HG02642 (cell line): ENCODE measurements at regions not wholly inside any gene's neighbourhood (a gene's known extent, or its start where the extent isn't known, plus 50 kb on each side); places are given as distances from the start of the nearest gene placed in this dataset.
"Not testable (repeated sequence)": the region's sequence is repeated elsewhere in the genome, so short reads cannot be mapped to it uniquely, and the experiment has no call there.

ENCODE experiments used
- ATAC-seq: cut with Tn5 transposase; IDR thresholded peaks from one replicate; pipeline ENCODE4 v1.9.1; 2021; ENCODE audit warnings: mild to moderate bottlenecking; ENCODE audit not compliant: unreplicated experiment, poor library complexity

DNA sequence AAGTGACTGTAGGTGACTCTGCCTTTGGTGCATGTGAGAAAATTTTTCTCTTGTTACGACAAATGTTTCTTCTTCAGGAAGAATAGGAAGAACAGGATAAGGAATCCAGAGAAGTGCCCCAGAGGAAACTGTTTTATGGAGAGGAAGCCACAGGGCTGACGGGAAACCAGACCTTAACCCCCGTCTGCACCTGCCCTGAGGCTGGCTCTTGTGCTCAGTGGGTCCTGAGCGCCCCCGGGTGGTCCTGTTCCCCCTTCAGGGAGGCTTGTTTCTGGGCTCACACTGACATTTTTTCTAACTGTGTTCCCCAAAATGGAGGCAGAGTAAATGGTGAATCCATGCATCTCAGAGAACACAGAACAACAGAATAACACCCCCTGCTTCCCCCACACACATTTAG lies 691.8 kb downstream of the TMEM121 start:
- no peak for ATAC-seq

DNA sequence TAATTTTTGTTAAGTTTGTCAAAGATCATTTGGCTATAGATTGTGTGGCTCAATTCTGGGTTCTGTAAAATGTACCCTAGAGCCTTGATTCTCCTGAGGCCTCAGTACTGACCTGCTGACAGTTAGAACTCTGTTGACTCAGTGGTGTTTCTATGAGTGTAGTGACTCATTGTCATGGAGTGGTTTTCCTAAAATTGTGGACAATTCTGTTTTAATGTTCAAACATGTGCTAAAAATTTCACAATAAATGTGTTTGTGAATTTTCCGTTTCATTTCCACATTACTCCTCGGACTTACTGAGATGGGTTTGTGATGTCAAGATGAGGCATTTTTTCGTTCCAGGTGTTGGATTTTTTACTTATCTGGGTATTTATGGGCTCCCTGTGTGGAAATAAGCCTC lies 695.9 kb downstream of the TMEM121 start:
- no peak for ATAC-seq

DNA sequence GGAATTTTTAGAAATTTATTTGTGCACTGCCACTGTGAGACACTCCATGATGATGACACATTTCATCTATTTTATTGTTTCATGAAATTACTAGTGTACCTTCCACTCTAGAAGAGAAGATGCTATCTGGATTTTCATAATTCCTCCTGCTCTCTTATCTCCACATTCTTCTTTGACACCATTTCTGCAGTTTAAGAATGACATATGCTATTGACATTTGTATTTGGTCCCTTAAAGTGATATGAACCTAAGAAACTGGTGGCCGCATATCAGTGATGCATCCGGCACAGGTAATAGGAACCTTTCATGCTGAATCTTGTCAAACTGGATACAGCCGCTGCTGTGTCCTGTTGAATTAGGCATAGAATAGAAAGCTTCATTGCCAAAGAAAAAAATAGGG lies 696.3 kb downstream of the TMEM121 start:
- no peak for ATAC-seq

DNA sequence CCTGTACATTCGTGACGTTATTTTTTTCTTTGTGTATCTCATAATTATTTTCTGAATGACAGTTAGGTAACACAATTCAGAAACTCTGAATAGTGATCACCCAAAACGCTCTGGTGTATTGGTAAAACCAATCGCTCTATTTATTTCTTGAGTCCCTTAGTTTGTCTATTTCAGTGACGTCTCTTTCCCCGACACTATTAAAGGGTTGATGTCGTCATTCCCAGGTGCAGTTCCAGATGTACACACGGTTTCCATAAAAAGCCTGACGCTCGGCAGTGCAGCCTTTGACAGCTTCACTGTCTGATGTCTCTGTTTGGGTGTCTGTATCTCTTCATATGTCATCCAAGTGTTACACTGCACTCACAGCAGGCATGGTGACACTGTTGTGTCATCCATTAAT lies 701.4 kb downstream of the TMEM121 start:
- no peak for ATAC-seq

DNA sequence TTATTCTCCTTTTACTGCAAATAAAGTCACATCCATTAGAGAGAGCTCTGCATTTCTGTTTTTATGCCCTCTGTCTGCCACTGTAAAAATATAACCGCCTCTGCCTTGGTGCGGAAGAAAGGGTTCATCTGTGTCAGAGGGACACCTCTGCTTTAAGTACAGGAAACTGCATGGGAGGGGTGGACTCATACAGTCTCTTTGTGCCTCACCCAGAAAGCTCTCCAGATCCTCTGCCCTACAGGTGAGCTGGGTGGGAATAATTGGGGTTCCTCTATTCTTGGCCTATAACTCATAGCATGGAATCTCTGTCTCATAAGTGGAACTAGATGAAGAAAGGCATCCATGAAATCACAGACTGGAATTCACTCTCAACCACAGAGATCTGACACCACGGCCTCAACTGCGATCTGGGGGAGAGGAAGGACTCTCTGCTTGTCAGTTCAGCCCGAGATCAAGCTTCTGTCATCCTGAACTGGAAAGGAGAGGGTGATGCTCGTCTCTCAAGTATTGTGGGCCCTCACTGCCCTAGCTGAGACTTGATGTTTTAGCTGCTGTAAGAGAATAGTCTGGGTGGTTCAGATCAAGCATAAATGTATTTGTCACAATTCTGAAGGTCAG lies 702.3 kb downstream of the TMEM121 start:
- ATAC-seq: no peak

DNA sequence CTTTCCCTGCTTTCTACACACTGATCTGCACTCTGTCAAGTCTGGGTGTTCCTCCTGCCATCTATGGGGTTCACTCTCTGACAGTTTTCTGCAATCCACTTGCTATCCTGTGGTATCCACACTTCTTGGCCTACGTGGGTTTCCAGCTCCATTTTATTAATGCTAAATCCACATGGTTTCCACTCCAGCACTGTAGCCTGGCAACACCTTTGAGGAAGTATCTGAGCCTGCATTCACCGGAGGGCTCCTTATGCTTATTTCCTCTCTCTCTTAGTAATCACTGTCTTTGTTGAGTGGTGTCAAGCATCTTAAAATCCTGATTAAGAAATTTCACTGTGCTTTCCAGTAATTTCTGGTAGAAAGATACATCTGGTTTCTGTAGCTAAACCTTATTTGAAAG lies 703.7 kb downstream of the TMEM121 start:
- no peak for ATAC-seq

DNA sequence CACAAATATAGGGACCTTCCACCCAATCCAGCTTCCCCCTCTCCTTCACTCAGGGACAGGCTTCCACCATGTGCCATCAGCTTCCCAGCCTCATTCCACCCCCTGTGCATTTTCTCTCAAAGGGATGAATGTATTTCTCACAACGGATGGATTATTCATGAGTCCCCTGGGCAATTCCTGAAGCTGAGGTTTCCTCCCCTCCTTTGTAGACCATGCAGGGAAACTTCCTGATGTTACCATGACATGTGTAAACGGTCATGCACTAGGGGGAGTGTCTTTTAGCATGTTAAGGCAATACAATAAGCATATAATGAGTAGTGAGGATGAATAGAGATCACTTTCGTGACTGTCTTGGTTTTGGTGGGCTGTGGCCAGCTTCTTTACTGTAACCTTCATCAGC lies 706.8 kb downstream of the TMEM121 start:
- not testable (repeated sequence) for ATAC-seq

DNA sequence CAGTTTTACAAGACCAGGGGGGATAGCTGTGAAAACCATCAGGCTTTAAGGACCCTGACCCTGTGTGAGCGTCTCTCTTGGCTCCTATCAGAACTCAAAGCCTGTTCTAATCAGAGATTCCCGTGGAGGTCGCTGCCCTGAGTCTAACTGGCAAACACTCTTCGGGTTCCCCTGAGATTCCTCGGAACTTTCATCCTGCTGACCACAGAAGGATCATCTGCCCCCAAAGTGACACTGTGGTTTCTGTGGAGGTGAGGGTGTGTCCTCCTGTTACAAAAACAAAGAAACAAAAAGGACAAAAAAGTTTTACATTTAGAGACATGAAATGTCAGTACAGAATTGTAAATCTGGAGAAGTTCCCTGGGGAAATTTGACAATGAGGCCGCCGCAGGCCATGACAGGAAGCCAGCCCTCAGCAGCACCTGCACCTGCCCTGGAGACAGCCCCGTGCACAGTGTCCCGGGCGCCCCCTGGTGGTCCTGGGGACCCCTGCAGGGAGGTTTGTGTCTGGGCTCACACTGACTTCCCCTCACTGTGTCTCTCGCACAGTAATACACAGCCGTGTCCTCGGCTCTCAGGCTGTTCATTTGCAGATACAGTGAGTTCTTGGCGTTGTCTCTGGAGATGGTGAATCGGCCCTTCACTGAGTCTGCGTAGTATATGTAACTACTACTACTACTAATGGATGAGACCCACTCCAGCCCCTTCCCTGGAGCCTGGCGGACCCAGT lies 708.3 kb downstream of the TMEM121 start:
- ATAC-seq: not testable (repeated sequence)

DNA sequence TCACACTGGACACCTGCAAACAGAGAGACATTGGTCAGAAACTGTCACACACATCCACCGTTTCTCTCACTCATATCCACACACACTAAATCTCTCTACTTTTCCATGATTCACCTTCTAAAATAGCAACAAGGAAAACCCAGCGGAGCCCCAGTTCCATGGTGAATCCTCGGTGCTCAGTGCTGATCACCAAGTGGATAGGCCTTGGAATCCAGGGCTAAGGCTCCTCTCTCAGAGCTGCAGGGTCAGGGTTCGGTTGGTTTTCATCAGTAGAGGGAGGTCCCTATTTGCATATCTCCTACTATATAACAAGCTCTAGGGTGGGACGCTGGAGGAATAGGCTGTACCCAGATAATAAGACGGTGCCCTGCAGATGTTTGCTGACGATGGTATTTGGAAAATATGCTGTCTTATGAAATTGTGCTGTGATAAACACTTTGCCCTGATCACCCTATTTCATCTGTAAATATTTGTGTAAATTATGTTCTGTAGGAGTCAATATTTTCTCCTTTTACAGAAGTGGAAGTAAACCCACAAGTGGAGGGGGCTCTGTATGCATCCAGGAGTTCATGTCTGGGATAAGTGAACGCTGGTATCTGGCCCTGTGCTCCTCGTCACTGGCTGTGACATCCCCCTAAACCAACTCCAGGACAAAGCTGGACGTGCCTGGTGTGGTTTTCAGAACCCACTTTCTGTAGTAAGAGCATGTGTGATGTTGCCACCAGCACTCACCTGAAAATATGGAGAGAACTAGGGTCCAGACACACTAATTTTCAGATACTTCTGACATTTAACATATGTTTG lies 709.2 kb downstream of the TMEM121 start:
- ATAC-seq: no peak

DNA sequence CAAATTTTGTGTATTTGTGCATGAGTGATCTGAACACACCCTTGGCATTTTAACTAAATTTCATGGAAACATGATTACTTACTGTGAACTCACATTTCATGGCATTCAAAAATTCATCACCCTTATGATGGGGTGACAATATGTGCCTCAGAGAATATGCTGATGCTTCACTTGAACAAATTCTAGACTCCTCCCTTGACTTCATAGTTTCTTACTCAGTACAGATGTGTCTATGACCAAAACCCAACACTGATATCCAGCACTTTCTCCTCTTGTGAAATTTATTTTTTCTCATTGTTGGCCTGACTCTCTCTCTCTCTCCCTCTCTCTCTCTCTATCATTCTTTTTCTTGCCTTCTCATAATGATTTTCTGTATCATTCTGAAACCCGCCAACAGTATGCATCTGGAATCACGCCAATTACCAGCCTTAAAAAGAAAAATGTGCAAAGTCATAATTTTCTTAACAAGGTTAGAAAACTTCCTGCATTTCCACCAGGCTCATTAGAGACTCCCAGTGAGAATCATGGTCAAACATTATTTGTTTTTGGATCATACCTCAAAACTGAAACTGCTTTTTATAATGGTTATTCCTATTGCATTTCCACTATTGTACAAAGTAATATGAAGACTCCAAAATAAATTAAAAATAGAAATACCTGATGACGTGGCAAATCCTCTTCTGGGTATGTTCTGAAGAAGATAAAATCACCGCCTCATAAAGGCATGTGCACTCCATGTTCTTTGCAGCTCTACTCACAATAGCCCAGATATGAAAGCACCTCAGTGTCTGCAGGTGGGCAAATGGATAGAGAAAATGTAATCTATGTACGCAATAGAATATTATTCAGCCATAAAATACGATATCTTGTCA lies 722.2 kb downstream of the TMEM121 start:
- no peak for ATAC-seq

DNA sequence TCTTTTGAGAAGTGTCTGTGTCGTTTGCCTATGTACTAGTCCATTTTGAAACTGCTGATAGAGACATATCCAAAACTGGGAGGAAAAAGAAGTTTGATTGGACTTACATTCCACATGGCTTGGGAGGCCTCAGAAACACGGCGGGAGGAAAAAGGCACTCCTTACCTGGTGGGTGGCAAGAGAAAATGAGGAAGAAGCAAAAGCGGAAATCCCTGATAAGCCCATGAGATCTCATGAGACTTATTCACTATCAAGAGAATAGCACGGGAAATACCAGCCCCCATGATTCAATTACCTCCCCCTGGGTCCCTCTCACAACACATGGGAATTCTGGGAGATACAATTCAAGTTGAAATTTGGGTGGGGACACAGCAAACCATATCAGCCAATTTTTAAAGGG lies 727.6 kb downstream of the TMEM121 start:
- ATAC-seq: not testable (repeated sequence)

DNA sequence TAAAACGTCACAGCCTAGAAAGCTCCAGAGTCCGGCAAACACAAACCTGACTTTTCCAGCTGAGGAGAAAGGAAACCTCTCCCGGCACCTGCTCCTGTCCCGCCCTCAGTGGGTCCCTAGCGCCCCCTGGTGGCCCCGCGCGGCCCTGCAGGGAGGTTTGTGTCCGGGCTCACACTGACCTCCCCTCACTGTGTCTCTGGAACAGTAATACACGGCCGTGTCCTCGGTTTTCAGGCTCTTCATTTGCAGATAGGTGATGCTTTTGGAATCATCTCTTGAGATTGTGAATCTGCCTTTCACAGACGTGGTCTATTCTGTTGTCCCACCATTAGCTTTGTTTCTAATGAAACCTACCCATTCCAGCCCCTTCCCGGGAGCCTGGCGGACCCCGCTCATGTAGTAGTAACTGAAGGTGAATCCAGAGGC lies 731.2 kb downstream of the TMEM121 start:
- not testable (repeated sequence) for ATAC-seq

DNA sequence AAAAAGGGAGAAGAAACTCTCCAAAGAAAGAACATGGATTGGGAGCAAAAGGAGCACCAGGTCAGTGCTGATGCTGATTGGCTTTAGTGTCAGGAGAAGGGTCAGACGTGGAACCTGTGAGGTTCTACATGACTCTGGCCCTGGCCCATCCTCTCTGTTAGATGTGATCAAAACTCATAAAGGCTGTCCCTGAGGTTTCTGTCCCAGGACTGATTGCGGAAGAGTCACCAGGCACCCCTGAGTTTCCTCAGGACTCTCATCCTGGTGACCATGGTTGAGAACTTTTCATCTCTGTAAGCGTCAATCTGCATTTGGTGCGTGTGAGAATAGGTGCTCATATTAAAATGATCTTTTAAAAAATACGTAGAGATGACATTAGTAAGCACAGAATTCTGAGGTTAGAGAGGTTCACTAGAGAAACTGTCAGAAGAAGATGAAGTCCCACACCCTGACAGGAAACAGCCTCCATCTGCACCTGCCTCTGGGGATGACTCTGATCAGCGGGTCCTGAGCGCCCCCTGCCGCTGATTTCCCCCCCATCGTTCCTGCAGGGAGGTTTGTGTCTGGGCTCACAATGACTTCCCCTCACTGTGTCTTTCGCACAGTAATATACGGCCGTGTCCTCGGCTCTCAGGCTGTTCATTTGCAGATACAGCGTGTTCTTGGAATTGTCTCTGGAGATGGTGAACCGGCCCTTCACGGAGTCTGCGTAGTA lies 741.8 kb downstream of the TMEM121 start:
- no peak for ATAC-seq

DNA sequence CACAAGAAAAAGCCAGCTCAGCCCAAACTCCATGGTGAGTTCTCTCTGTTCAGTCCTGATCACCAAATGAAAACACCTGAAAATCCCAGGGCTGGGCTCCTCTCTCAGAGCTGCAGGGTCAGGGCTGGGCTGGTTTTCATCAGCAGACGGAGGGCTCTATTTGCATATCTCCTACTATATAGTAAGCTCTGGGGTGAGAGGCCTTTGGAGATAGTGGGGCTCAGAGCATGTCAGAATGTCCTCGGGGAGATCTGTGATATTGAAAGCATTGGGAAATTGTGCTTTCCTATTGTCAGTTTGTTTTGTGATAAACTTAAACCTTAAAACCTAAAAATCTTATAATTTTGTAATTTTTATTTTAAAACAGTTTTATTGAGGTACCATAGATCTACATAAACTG lies 742.6 kb downstream of the TMEM121 start:
- no peak for ATAC-seq

DNA sequence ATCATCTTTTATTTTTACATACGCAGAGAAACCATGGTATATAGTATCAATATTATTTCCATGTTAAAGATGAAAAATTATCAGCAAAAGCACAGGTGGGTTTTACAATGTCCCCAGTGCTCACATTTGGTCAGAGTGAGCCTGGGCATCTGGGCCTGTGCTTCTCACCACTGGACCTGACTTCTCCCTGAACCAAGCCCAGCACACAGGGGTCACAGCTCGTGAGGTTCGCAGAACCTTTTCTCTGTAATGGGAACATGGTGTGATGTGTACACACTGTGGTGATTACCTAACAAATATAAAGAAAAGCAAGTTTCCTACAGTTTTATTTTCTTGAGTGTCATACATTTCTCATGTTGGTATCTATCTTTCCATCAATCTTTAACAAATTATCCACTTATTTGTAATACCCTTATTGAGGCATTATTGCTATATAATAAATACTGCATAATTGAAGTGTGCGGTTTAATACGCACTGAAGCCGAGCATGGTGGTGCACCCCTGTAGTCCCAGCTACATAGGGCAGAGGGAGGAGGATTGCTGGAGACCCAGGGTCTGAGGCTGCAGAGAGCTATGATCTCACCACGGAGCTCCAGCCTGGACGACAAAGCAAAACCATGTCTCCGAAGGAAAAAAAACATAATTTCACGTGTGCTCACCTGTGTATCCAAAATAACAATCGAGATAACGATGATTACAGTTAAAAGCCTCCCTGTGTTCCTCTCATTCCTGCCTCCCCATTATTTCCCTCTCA lies 743.2 kb downstream of the TMEM121 start:
- ATAC-seq: no peak

DNA sequence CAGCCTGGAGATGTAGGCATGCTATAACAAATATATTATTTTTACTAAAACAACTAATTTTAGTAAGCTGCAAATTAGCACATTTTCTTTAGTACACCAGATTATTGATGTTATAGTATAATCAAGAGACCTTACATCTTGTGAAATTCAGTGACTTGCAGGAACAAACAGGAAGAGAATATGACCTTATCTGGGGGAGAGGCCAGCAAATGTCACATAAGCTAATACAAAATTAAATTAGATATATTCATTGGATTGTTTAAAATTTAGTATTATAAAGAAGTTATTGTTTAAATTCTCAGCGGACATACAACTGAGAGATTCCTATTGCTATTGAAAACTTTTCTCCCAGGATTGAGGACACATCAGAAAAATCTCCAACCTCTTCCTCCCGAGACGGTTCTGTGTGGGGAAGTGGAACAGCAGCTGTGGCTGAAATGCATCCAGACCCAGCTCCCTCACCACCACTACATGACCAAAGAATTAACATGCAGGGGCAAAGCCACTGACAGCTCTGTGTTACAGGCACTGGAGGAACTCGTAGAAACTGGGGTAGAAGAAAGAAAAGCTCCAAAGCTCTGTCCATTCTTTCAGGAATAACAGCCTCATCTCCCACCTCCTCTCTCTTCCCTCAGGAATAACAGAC lies 744.2 kb downstream of the TMEM121 start:
- not testable (repeated sequence) for ATAC-seq

DNA sequence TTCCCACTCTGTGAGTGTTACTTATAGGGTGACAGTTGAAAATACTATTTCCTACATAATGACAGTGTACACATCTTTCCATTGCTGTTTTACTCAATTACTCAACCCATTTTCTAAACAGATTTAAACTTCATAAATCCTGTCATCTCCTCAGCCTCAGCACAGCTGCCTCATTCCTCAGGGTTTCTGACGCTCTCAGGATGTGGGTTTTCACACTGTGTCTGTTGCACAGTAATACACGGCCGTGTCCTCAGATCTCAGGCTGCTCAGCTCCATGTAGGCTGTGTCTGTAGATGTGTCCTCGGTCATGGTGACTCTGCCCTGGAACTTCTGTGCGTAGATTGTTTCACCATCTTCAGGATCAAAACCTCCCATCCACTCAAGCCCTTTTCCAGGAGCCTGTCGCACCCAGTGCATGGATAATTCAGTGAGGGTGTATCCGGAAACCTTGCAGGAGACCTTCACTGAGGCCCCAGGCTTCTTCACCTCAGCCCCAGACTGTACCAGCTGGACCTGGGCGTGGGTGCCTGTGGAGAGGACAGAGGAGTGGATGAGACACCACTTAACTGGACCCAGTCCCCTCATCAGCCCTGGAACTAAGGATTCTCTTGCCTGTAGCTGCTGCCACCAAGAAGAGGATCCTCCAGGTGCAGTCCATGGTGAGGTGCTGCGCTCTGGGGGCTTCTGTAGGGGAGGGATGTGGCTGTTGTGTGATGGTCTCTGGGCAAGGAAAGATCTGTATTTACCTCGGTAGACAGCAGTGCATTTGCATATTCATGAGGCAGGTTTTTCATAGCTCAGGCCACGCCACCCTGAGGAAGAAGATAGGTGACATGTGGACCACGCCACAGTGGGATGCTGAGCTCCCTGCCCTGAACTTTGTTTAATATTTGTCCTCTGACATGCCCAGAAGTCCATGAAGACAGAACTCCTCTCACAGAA lies 750.2 kb downstream of the TMEM121 start:
- ATAC-seq: no peak

DNA sequence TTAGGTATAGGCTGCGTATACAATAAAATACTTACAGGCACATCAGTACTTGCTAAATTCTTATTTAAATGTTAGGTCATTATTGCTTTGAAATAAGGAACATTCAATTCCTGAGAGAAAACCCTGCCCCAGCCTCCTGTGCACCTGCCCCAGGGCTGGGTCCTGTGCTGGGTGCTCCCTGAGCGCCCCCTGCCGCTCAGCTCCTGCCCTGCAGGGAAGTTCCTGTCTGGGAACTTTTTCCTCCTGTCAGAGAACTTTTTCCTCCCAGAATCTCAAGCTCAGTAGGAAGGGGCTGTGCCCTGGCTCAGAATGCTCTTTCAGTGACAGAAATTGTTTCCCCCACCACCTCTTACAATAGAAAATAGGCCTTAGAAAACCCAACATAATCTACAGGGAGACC lies 751.1 kb downstream of the TMEM121 start:
- no peak for ATAC-seq
